GM21381 (cell line): ENCODE measurements at regions not wholly inside any gene's neighbourhood (a gene's known extent, or its start where the extent isn't known, plus 50 kb on each side); places are given as distances from the start of the nearest gene placed in this dataset.

Experiments
- ATAC-seq: cut with Tn5 transposase; IDR thresholded peaks from one replicate; pipeline ENCODE4 v1.9.1; 2021; ENCODE audit warnings: mild to moderate bottlenecking, moderate library complexity; ENCODE audit not compliant: unreplicated experiment

DNA sequence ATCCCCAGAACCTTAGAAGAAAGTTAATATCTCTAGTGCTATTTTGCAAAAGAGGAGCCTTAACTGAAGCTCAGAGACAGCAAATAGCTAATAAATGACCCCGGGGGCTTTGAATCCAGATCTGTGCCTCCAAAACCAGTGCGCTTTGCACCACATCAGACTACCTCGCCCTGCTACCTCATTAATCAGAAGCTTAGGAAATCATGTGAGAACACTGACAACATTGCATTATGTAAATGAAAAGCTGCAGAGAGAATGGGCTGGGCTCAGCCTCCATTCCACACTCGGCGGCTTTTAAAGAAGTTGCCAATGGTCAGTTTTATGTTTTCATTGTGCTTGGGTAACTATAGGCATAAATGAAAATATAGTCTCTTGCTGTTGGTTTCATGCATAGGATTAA is 54.0 kb upstream of the STMND1 start:
- ATAC-seq, result no peak

DNA sequence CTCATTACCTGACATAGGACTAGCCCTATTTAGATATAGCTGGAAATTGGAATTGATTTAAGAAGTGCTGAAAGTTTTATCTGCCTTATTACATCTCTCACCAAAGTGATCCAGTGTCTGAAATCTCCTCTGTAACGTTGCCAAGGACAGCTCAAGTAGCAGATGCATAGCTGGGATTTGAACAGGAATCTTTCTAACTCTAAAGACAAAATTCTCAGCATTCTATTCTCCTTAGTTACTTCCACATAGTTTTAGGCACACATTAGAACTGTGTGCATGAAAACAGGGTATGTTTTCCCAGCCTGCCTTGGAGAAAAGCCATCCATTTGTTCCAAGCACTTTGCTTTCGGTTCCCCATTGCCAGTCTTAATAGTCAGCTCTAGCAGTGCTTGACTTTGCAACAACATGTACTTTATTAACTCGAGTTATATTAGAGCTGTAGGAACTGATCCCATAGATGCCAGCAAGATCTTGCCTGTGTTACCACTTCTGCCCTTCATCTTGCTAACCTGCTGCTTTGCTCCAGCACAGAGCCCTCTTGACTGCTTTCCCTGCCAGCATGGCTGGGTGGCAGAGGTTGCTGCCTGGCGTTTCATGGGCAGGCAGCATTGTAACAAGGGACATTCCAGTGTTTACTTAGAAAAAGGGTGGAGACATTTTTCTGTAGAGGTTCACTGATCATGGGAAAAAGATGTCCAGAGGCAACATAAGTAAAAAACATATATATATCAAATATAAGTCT is 56.1 kb upstream of the STMND1 start:
- ATAC-seq, result no peak

DNA sequence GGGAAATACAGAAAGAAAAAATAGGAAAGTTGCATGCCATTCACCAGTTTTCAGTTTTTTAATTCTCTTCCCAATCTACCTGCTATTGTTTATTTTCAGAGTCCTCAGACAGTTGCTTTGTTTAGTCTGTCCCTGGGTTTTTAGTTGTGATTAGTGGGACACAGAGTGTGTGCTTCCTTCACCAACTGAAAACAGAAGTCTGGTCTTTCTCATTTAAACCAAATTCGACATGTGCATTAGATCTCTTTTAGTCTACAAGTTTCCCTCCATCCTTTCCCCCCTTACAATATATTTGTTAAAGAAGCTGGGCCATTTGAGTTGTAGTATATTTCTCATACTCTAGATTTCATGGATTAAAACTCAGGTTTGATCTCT is 58.7 kb upstream of the STMND1 start:
- no peak for ATAC-seq

DNA sequence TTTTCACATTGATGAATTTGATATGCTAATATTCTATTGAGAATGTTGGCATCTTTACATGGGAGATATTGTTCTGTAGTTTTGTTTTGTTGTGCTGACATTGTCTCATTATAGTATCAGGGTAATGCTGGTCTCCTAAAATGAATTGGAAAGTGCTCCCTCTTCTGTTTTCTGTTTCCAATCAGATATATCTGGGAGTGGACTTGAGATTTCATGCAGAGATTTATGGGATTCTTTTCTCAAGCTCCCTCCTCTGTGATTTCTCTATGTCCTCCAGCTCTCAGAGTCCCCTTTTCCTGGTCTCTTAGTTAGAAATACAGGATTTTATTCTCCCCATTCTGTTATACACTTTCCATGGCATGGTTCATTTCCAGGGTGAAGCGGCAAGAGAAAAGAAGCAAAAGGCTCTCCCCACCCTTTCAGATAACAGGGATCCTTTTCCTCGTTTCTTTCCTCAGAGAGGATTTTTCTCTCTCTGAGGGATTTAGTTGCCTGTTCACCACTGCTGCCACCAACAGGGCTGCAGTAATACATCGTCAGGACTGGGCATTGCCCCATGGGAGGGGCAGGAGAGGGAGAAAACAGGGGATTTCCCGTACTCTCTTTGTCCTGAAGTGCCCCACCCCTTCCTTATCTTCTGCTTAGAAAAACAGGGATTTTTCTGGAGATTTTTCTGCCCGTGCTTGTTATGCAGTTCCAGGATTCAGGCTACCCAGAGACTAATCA is 59.3 kb upstream of the STMND1 start:
- ATAC-seq, result no peak

DNA sequence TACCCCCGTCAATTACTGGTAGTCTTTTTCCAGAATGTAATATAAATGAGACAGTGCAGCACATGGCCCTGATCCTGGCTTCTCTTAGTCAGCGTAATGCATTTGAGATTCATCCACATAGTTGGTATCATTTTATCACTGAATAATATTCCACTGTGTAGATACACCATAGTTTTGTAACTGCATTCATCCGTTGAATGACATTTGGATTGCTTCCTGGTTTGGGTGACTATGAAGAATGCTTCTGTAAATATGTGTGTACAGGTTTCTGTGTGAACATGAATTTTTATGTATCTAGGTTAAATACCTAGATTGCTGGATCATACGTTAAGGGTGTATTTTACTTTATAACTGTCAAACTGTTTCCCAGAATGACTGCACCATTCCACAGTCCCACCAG is 62.6 kb upstream of the STMND1 start:
- no peak for ATAC-seq

DNA sequence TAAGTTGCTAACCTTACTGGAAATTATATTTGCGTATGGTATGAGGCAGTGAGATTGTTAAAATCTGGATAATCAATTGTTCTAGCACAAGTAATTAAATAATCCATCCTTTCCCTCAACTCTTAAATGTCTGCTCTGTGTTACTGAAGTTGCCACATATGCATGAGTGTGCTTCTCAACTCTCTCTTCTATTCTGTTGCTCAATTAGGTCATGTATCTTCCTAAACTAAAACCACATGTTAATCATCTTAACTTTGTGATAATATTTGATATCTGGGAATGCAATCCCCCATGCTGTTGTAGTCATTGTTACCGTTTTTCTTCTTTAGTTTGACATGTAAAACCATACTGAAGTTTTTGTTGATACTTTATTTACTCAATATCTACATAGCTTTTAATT is 63.5 kb upstream of the STMND1 start:
- ATAC-seq, result no peak

DNA sequence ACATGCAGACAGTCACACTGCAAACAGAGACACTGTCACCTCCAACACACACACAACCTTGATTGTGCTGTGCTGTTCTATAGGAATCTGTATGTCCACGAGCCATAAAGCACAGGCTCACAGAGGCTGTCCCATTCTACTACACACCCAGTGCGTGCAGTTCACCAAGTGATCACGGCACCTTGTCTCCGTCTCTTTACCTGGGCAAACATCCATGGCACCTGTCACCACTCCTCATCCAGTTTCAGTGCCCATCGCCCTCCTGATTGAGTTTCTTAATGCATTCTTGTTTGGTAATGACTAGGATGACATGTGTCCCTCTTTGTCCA is 65.8 kb upstream of the STMND1 start:
- no peak for ATAC-seq

DNA sequence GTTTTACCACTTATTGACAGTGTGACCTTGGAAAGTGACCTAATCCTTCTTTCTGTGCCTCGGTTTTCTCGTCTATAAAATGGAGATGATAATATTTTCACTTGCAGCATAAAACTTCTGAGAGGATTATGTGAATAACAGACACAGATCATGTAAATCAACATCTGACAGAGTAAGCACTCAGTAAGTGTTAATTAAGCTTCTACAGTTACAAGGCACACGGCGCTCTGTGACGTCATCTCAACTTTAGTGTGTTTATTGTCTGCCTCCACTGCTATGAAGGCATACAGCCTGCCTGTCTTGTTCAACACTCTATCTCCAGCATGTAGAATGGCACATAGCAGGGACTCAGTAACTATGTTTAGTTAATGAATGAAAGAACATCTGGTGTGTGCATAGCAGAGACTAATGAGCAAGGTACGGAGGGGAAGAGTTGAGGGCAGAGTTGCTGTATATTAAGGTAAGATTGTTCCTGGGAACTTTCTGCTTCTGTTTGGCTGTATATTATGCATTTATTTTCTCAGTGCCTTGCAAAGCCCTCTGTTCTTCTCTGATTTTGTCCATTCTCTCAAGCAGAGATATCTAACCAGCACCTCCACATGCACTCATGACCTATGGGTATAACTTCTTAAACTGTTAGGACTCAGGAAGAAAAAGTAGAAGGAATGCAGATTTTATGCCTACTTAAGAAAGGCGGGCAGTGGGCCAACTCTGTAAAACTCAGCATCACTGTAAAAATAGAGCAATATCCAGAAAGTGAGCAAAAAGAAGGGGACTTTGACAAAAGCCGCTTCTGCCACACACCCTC is 66.4 kb upstream of the STMND1 start:
- no peak for ATAC-seq

DNA sequence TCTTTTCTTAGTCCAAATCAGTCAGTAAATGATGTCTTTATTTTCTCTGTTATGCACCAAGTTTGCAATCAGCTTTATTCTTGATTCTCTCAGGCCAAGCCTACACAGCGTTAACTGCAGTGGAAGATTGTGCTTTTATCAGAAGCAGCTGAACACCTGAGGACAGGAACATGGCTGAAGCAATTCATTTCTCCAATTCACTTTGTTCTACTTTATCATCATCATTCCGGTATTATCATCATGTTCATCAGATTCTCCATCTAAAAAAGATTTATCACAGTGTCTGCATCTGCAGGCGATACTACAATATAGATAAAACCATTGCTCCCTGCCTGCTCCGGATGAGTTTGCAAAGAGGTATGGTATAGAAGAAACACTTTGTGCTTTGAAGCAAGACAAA is 68.1 kb upstream of the STMND1 start:
- ATAC-seq, result no peak

DNA sequence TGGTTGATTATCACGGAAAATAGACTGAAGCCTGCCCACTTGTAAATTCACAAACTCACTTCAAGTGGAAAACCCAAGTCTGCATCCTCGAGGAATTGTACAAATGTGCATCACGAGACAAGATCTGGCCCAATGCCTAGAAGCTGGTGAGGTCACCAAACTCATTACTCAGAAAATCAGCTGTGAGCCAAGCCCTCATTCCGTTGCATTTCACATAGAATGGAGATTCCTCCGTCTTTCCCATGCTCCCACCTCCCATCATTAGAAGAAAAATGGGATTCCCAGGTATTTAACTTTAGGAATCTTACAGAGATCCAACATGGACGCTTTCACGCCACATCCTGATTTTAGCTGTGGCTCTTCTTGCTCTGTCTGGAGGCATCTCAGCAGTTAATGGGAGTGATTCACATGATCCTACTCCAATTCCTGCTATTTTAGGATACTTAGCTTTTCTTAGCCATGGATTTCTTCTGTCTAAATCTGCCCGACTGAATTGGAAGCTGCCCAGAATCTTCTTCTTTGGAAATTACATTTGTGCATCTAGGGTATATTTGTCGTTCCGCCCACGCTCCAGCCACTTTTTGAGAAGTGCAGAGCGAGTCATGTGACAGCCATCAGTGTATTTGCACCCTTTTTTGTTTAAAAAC is 68.7 kb upstream of the STMND1 start:
- no peak for ATAC-seq

DNA sequence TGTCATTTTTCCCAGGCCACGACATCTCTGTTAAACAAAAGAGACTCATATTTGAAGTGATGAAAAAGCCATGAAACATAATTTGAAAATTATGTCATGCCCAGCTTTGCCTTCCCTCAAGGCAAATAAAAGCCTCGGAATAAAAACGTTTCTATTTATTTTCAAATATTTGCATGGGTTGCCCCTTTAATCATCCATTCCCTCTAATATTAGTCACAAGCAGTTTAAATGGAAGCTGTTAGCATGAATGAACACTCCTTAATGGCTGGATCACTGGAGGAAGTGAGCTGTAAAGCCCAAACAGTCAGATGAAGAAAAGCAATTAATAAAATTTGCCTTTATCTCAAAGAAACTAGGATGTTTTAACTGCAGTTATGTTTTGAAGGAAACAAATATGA is 69.3 kb upstream of the STMND1 start:
- ATAC-seq, result no peak

DNA sequence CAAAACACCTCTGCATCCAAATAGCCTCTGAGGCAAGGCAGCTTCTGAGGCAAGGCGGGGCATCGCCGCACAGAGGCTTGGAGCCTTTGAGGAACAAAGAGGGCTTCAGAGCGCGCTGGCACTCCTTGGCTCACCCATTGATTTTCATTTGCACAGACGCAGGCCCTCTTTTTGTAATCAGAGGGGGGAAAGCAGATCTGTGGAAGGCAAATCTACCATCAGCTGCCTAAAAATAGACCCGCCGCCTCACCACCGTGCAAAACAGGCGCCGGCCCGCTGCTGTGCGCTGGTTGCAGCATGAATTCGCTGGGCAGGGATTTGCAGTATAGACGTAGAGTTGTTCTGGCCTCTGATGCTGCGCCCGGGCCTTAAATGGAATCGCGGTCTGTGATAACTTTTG is 69.9 kb upstream of the STMND1 start:
- no peak for ATAC-seq

DNA sequence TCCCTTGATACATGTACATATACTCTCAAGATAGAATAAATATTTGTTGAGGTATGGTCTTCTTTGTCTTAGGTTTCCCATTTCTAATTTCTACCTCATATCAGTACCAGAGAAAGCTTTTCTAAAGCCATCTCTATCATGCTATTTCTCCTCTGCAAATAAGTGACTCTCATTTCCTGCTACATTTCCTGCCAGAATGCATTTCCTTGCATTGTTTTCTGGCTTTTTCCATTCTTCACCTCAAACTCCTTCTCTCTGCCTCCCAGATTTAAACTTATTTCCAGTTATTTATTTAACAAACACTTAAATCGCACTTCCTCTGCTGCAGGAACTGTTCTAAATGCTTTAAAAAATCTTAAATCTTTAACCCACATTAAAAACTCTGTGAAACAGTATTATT is 74.4 kb upstream of the STMND1 start:
- ATAC-seq, result no peak

DNA sequence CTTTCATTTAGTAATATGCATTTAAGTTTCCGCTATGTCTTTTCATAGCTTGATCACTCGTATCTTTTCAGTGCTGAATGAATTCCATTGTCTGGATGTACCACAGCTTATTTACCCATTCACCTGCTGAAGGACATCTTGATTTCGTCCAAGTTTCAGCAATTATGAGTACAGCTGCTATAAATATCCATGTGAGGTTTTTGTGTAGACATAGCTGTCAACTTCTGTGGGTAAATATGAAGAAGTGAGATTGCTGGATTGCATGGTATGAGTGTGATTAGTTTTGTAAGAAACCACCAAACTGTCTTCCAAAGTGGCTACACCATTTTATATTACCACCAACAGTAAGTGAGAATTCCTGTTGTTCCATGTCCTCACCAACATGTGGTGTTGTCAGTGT is 79.2 kb upstream of the STMND1 start:
- ATAC-seq, result peak; percentile 79

DNA sequence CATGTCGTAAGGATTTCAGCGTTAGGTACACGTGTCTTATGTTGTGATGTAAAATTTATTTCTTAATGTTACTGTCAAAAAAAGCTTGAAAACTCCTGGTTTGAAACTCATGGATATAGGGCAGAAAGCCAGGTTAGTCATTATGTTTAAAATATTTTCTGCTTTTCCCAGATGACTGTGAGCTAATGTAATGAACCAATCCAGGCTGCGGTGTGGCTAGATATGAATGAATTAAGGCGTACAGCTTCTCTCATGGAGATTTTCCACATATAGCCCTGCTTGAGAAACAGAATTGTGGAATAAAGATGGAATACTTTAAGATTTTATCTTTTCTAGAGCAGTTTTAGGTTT is 80.3 kb upstream of the STMND1 start:
- no peak for ATAC-seq

DNA sequence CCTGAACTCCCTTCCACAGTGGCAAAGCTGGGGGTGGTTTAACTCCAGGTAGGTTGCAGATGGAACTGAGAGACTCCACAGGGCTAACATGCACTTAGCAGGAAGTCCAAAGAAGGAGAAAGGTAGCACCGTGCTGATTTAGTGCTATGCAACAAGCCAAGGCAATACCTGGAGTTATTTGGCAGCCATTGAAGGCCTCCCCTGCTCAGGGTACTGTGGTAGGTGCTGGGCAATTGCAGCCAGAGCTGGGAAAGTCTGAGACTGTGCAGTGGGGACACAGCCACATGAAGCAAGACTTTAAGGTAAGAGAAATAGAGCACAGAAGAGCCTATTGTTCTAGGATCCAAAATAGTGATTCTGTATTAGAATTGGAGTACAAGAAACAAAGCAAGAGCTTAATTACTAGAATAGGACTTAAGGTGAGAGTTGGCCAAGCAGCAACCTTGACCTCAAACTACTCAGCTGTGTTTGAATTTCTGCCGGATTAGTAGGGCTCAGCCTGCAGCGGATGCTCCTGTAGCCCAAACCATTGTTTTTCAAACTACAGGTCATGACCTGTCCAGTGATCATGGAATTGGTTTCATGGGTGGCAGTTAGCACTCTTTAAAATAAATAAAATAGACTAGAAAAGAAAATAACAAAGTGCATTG is 80.8 kb upstream of the STMND1 start:
- ATAC-seq, result no peak

DNA sequence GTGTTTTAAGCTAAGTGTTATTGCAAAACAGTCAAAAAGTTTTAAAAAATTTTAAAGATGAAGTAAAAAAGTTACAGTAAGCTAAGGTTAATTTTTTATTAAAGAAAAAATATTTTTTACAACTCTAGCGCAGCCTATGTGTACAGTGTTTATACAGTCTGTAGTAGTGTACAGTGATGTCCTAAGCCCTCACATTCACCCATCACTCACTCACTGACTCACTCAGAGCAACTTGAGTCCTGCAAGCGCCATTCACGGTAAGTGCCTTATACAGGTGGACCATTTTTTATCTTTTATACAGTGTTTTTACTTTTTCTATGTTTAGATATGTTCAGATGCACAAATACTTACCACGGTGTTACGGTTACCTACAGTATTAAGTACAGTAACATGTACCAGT is 83.4 kb upstream of the STMND1 start:
- no peak for ATAC-seq

DNA sequence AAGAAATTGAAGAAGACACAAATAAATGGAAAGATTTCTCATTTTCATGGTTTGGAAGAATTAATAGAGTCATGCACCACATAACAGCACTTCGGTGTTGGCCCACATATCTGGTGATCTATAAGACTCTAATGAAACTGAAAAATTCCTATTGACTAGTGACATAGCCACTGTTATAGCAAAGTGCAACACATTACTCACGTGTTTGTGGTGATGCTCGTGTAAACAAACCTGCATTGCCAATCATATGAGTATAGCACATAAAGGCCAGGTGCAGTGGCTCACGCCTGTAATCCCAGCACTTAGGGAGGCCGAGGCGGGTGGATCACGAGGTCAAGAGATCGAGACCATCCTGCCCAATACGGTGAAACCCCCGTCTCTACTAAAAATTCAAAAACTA is 84.4 kb upstream of the STMND1 start:
- no peak for ATAC-seq

DNA sequence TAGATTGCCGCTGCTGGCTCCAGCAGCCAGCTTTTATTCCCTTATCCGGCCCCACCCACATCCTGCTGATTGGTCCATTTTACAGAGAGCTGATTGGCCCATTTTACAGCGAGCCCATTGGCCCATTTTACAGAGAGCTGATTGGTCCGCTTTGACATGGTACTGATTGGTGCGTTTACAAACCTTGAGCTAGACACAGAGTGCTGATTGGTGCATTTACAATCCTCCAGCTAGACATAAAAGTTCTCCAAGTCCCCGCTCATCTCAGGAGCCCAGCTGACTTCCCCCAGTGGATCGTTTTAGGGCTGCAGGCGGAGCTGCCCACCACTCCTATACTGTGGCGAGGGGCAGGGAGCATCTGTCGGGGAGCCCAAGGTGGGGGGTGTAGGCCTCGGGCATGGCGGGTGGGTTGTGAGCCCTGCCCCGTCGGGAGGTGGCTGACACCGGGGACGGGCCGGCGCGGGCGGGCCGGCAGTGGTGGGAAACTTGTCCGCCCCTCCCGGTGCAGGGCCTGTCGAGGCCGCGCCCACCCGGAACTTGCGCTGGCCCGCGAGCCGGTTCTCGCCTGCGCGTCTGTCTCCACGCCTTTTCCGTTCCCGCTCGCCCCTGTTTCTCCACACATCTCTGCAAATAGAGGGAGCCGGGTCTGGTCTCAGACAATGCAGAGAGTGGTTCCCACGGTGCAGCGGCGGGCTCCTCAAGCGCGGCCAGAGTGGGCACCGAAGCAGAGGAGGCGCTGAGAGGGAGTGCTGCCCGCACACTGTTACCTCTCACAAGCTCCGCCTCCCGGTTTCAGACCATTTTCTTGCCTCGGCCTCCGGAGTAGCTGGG is 86.1 kb upstream of the STMND1 start:
- no peak for ATAC-seq

DNA sequence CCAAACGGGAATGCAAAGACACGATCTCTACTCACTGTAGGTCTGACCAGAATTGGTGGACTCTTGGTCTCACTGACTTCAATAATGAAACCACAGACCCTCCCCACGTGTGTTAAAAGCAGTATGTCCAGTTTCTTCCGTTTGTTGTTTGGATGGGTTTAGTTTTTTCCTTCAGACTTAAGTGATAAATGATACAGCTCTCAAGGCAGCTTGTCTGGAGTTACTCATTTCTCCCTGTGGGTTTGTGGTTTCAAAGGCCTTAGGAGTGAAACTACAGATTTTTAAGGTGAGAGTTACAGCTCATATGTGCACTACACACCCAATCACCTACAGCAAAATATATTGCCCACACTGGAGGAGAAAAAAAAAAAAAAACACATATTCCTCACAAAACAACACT is 86.7 kb upstream of the STMND1 start:
- no peak for ATAC-seq
